ENCODE measurements at regions not wholly inside any gene's neighbourhood (a gene's known extent, or its start where the extent isn't known, plus 50 kb on each side); places are given as distances from the start of the nearest gene placed in this dataset.

DNA sequence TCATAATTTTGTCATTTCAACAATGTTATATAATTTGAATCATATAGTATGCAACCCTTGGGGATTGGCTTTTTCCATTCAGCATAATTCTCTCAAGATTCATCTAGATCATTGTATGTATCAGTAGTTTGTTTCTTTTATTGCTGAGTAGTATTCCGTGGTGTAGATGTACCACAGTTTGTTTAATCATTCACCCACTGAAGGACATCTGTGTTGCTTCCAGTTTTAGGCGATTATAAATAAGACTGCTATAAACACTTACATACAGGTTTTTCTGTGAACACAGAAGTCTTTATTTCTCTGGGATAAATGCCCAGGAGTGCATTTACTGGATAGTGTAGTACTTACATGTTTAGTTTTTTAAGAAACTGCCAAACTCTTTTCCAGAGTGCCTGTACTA, 374.1 kb downstream of the DEPDC1B start:
- intact Hi-C loops (cut with DNase I) = no loop called here
- ATAC-seq (no peak), DNase-seq (ENCODE audit: missing footprints) (no peak)

DNA sequence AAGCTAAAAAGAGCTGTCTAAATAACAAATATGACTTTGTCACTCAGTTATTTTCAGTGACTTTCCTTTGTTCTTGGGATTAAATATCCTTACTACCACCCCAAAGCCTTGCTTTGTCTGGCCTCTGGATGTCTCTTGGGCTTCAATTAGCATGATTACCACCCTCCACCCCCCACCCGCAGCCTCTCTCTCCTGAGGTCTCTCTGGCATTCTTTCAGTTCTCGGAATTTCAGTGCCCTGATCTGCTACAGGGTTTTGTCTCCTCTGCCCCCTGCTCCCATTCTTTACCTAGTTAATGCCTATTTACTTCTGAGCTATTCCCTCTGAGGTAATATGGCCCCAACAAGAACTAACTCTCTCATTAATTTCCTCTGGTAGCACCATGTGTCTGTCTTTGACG, 376.4 kb downstream of the DEPDC1B start:
- ATAC-seq (no peak), DNase-seq (ENCODE audit: missing footprints) (no peak)
- intact Hi-C loops (cut with DNase I) = no loop called here

GRCh38 chr5:60312098-60312497, 387.9 kb downstream of the DEPDC1B start:
- no peak for ATAC-seq

GRCh38 chr5:60299944-60300343, 400.0 kb downstream of the DEPDC1B start:
- ATAC-seq = no peak
- DNase-seq (ENCODE audit: missing footprints) = no peak
- intact Hi-C loops (cut with DNase I) = no loop called here

More at GRCh38 chr5:60312098-60312497, 387.9 kb downstream of the DEPDC1B start:
- intact Hi-C loops (cut with DNase I) = no loop called here
- DNase-seq (ENCODE audit: missing footprints) = no peak

DNA sequence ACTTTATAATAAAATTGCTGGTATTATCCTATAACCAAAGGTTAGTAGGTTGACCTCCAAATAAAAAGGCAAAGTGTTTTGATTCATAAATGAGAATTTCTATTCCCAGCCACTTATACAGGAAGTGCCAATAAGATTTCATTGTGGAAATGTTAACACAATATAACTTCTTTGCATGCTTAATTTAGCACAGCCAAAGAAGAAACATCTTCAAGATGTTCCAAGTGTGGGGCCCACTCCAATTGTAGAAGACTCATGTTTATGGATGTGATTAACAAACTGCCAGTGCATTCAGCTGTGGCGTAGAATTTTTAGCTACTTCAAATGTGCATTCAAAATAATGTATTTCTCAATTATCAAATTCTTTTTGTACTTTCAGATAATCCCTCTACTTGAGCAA, 402.3 kb downstream of the DEPDC1B start:
- intact Hi-C loops (cut with DNase I) = no loop called here

DNA sequence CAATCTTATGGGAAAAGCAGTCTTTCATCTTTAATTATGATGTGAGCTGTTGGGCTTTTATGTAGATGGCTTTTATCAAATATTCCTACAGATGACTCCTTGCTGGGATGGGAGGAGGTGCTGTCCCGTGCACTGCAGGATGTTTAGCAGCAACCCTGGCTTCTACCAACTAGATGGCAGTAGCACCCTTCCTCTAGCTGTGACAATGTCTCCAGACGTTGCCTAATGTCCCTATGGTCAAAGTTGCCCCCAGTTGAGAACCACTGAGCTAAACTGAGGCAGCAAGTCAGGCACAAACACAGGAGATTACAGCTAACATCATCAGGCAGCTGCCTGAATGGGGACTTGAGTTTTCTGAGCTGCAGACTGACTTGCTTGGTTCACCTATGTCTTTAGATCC, 401.9 kb upstream of the PDE4D start:
- ATAC-seq = peak; percentile 34
- DNase-seq (ENCODE audit: missing footprints) = no peak
- intact Hi-C loops (cut with DNase I) = loop anchor here (2.0 kb wide), 1 partner anchor 293 kb away; no protein-coding TSS in a partner anchor

More for the DNA sequence above, 402.3 kb downstream of the DEPDC1B start:
- DNase-seq (ENCODE audit: missing footprints) (no peak), ATAC-seq (no peak)

GRCh38 chr5:60293518-60293917, 400.0 kb upstream of the PDE4D start:
- intact Hi-C loops (cut with DNase I) = no loop called here

GRCh38 chr5:60287174-60287771, 393.7 kb upstream of the PDE4D start:
- peak; percentile 74 for DNase-seq (ENCODE audit: missing footprints)
- no peak for ATAC-seq
- intact Hi-C loops (cut with DNase I) = no loop called here

More at GRCh38 chr5:60293518-60293917, 400.0 kb upstream of the PDE4D start:
- DNase-seq (ENCODE audit: missing footprints) = no peak
- no peak for ATAC-seq

DNA sequence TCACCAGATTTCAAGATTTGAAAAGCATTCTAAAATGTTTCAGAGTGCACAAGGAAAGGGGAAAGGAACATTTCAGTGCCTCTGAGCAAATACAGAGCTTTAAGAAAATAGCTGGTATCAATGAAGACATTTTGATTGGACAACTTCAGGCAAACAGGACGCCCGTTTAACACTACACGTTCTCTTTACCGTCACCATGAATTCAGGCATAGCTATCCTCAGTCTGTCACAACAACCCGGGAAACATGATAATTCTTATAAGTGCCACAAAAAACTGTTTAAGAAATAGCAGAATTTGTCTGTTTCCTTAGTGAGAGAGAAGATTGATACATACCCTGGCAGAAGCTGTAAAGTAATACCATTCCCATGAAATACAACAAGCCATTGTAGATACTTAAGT, 392.4 kb upstream of the PDE4D start:
- DNase-seq (ENCODE audit: missing footprints) (no peak), ATAC-seq (no peak)
- intact Hi-C loops (cut with DNase I) = no loop called here

DNA sequence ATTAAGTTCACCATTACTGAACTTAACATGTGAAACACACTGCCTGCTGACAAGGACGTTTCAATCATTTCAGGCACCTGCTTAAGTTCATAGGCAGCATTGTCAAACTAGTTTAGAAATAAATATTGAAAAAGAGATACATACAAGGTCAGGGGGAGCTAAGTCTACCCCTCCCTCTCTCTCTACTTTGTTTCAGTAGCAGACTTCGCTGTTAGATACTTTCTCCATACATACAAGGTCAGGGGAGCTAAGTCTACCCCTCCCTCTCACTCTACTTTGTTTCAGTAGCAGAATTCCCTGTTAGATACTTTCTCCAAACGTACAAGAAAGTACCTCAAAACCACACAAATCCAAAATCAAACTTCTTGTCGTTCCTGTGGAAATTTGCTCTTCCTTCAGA, 387.4 kb upstream of the PDE4D start:
- intact Hi-C loops (cut with DNase I) = no loop called here
- DNase-seq (ENCODE audit: missing footprints) = no peak
- no peak for ATAC-seq

GRCh38 chr5:60277941-60278340, 384.4 kb upstream of the PDE4D start:
- DNase-seq (ENCODE audit: missing footprints) (no peak), ATAC-seq (no peak)
- intact Hi-C loops (cut with DNase I) = no loop called here

DNA sequence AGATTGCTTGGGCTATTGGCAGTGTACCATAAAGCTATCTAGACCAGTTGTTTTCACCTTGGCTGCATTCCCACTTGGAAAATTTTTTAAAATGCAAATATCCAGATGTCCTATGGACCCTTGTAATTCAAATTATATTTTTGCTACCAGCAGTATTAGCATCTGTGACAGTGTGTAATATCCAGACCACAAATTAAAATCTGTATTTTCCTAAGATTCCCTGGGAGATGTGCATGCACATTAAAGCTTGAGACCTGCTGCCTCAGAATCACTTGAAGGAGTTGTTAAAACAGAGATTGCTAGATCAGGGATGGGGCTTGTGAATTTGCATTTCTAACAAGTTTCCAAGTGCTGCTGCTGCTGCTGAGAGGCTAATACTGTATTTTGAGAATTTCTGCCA, 381.2 kb upstream of the PDE4D start:
- no peak for DNase-seq (ENCODE audit: missing footprints)
- no peak for ATAC-seq
- intact Hi-C loops (cut with DNase I) = no loop called here

GRCh38 chr5:60271517-60271916, 378.0 kb upstream of the PDE4D start:
- ATAC-seq = no peak
- no peak for DNase-seq (ENCODE audit: missing footprints)
- intact Hi-C loops (cut with DNase I) = no loop called here

DNA sequence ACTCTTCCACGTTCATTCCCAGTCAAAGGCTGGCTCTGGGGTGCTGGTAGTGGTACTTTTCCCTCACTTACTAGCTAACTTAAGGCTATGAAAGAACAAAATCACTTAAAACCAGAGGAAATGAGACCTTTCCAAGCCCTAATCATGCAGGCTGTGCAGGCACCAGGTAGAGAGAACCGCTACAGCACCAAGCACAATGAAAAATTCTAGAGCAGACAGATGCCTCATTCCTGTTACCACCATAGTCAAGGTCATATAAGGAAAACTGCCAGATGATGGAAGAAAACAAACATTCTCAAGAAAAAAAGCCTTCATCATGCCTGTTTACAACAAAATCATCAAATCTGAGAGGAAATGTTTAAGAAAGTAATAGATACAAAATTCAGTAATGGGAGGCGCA, 374.4 kb upstream of the PDE4D start:
- no peak for DNase-seq (ENCODE audit: missing footprints)
- intact Hi-C loops (cut with DNase I) = no loop called here
- no peak for ATAC-seq

GRCh38 chr5:60263346-60263745, 369.8 kb upstream of the PDE4D start:
- intact Hi-C loops (cut with DNase I) = no loop called here
- no peak for ATAC-seq
- DNase-seq (ENCODE audit: missing footprints) = no peak

DNA sequence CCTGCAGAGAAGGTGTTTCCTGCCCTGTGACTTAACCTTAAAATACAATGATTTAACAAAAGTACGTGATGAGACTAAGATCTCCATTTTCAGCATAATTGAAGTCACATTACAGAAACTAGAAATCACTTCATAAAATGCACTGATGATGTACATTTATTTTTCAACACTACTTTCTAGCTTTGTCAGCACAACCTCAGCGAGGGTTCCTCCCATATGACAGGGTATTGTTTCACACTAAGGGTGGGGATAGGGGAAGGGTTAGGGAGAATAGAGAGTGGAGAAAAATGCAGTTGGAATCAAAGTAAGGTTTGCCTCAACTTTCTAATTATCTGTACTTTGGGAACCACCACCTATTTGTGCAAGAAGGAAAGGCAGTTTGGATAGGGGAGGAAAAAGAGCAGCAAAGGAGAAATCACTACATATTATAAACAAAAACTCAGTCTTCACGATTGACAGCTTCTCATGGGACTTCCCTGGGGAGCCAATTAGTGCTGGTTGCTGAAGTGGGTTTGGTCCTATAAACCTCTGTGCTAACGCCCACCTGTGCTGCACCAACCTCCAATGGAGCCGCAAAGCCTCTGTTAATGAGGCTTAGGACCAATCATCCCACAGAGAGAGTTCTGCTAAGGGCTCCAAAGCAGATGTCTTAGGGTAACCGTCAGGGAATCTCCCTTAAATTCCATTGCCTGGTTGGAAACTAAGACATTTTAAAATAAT, 369.2 kb upstream of the PDE4D start:
- ATAC-seq (no peak), DNase-seq (ENCODE audit: missing footprints) (no peak)

GRCh38 chr5:60261732-60262131, 368.2 kb upstream of the PDE4D start:
- ATAC-seq = no peak

More for the DNA sequence above, 369.2 kb upstream of the PDE4D start:
- intact Hi-C loops (cut with DNase I) = no loop called here

GRCh38 chr5:60260658-60261057, 367.1 kb upstream of the PDE4D start:
- ATAC-seq = no peak
- no peak for DNase-seq (ENCODE audit: missing footprints)
- intact Hi-C loops (cut with DNase I) = no loop called here

More at GRCh38 chr5:60261732-60262131, 368.2 kb upstream of the PDE4D start:
- intact Hi-C loops (cut with DNase I) = no loop called here
- no peak for DNase-seq (ENCODE audit: missing footprints)

DNA sequence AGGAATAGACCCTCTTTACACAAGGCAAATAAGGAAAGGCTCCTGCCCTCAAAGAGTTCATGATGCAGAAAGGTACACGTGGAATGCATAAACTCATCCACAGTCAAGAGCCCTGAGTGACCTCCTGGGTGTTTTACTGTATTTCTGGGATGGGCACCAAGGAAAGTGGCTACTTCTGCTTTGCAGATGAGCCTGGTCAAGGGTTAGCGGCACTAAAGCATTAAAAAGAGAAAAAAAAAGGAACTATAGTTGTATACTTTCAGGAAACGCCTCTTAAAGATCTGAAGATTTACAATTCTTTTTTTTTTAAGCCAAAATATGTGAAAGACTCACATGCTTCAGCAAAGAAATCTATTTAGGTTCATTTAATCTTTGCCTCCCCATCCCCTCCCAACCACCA, 366.2 kb upstream of the PDE4D start:
- ATAC-seq (no peak), DNase-seq (ENCODE audit: missing footprints) (no peak)
- intact Hi-C loops (cut with DNase I) = no loop called here

- DNase-seq (ENCODE audit: missing footprints) (no peak), ATAC-seq (no peak)
- intact Hi-C loops (cut with DNase I) = no loop called here
These were observed 364.2 kb upstream of the PDE4D start for GRCh38 chr5:60257596-60258271.

Data from Right ventricle myocardium inferior (tissue), 1 donor.